ENCODE measurements at regions not wholly inside any gene's neighbourhood (a gene's known extent, or its start where the extent isn't known, plus 50 kb on each side); places are given as distances from the start of the nearest gene placed in this dataset.
"Not testable (repeated sequence)": the region's sequence is repeated elsewhere in the genome, so short reads cannot be mapped to it uniquely, and the experiment has no call there.

- DNase-seq, result no peak
Measured at GRCh38 chr16:86337581-86338402, 172.5 kb upstream of the FOXF1 start.

GRCh38 chr16:86338403-86339115 lies 171.8 kb upstream of the FOXF1 start:
- DNase-seq, result no peak

- no peak for DNase-seq
Measured at GRCh38 chr16:86342161-86342834, 168.0 kb upstream of the FOXF1 start.

GRCh38 chr16:86343027-86343795 lies 167.1 kb upstream of the FOXF1 start:
- DNase-seq, result no peak

DNA sequence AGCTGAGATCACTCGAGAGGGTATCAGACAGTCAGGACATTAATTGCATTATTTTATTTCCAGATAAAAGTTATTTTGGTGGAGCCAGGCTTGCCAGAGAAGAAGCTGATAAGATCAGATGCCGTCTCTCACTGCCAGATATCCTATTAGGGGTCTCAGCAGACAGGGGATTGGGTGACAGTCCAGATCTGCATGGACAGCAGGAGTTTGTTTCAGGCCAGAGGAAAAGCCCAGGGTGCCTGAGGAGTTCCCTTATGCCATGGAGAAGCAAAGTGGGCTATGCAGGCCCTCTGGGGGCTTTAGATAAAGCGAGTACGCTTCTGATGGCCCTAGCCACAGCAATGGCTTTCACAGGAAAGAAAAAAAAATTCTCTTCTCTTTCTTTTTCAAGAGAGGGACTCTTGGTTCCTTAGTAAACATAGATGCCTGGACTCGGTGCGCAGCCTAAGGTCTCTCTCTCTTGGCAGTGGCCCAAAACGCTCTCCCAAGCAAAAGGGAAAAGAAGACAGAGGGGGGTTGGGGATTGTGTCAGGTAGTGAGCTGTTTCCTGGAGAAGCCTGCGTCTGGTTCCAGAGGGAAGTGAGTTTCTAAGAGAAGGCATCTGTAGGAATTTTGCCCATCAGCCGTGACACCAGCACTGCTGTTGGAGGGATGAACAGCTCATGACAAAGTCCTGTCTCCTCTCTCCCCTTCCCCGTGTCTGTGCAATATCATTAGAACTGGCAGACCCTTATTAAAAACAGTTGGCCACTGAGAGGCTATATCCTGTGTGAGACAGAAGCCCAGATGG lies 166.3 kb upstream of the FOXF1 start:
- no peak for DNase-seq

GRCh38 chr16:86344586-86344871 lies 165.8 kb upstream of the FOXF1 start:
- no peak for DNase-seq

GRCh38 chr16:86344881-86345280 lies 165.4 kb upstream of the FOXF1 start:
- no peak for DNase-seq

DNA sequence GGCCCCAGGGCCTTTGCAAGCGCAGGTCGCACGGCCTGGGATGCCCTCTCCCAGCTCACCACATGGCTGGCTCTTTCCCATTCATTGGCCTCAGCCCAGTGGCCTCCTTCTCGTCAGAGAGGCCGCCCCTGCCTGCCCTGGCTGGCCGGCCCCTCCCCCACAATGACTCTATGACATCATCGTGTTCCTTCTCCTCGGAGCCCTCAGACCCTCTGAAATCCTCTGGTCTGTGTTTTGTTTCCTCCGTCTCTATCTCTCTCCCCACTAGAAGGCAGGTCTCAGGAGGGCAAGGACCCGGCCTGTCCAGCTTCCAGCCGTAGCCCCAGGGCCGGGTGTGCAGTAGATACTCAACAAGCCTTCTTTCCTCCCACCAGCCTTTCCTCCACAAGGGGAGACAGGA lies 164.8 kb upstream of the FOXF1 start:
- no peak for DNase-seq

GRCh38 chr16:86346034-86346433 lies 164.3 kb upstream of the FOXF1 start:
- no peak for DNase-seq

DNA sequence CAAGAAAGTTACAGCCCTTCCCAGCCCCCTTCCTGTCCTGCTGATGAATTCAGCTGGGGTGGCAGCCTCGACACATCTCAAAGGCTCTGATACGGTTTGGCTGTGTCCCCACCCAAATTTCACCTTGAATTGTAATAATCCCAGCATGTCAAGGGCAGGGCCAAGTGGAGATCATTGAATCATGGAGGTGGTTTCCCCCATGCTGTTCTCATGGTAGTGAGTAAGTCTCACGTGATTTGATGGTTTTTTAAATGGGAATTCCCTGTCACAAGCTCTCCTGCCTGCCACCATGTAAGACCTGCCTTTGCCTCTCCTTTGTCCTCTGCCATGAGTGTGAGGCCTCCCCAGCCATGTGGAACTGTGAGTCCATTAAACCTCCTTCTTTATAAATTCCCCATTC lies 163.2 kb upstream of the FOXF1 start:
- DNase-seq, result no peak

DNA sequence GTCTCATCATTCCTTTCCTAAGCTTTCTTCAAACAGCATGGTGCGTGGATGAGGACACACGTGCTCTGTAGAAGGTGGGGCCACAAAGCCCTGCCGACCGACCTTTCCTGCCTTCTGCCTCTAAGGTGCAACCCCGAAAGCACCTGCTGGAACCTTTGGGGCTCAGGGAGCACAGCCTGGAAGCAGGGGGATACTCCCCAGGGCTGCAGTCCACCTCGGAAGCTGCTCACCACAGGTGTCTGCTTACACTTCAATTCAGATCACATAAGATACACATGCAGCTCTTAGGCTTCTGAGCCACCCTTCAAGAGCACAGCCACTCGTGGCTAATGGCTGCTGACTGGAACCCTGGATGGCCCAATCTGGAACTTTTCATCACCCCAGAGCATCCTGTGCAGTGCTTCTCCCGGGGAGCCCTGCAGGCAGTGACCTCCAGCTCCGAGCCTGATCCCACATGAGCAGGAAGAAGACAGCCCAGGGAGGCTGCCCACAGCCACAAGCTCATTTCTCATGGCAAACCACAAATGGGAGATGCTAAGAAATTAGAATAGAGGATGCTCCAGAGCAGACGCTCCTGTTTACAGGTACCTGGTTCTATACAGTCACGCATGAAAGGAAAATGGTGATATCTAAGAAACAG lies 162.3 kb upstream of the FOXF1 start:
- DNase-seq, result no peak

GRCh38 chr16:86349338-86349900 lies 160.9 kb upstream of the FOXF1 start:
- DNase-seq, result no peak

DNA sequence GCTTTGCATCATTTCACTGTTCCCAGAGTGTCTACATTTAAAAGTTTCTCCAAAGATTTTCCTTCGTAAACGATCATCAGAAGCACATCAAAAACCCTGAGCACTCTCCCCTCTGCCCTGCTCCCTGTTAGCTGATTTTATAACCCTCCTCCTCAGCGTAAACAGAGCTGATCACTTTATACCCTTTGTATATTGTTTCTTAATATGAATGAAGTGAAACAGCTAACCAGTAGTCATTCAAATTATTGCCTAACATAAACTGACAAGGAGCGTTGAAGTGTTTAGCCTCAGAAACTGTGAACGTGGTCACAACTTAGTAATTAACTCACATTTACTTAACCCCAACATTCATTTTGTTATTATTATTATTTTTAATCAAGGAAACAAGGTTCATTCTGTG lies 160.0 kb upstream of the FOXF1 start:
- no peak for DNase-seq

GRCh38 chr16:86351041-86351784 lies 159.1 kb upstream of the FOXF1 start:
- DNase-seq, result no peak

DNA sequence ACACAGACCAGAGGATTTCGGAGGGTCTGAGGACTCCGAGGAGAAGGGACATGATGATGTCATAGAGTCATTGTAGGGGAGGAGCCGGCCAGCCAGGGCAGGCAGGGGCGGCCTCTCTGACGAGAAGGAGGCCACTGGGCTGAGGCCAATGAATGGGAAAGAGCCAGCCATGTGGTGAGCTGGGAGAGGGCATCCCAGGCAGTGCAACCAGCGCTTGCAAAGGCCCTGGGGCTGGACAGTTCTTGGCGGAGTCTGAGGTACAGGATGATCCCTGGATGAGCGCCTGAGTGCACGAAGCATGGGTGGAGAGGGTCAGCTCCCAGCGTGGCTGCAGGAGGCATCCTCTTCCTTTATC lies 158.6 kb upstream of the FOXF1 start:
- not testable (repeated sequence) for DNase-seq

- DNase-seq, result no peak
Measured at GRCh38 chr16:86353148-86353547, 157.2 kb upstream of the FOXF1 start.

DNA sequence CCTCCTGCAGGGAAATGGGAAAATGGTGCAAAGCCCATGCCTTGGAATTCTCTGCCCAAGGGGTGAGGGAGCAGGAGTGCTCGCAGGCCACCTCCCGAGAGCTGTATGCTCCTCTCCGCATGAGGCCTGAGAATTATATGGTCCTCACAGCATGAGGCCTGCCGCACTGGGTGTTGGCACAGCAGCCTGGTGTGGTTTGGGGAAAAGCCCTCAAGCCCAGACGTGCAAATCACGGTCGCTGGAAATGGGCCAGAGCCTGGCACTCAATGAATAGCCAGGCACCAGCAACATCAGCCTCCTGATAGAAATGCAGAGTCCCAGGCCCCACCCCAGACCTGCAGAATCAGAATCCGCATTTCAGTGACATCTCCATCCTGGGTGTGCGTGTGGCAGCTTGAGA lies 156.4 kb upstream of the FOXF1 start:
- no peak for DNase-seq

DNA sequence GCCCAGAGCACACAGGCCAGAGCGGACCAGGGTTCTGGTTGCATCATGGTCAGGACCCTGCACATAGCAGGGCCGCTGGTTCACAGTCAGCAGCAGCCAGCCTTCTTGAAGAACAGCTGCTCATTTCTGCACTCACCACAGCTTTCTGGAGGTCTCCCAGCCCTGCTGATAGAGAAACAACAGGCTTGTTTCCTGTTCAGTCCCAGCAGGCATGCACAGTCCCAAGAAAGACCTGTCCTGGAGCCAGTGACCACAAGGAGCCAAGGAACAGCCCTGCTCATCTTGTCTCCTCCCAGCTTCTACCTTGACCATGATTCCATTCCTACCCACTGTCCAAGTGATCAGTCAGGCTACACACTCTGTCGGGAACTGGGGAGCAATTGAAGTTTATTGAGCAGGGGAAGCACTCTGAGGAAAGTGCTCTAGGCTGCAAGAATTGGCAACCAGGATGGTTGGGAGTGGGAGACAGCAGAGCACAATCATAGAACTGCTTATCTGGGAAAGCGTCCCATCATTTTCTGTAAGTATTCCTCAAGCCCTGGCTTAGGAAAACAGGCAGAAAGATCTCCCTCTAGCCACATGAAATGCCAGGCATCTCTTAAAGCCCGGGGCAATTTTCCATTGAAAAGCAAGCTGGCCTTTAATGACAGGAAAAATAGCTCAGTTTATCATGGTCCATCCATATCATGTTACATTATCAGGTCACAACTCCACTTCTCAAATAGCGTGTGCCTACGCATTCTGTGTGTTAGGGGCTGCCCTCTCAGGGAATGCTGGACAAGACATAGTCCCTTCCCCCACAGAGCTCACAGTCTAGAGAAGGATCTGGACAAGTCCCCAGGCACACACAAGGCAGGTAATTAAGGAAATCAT lies 155.4 kb upstream of the FOXF1 start:
- DNase-seq, result no peak

DNA sequence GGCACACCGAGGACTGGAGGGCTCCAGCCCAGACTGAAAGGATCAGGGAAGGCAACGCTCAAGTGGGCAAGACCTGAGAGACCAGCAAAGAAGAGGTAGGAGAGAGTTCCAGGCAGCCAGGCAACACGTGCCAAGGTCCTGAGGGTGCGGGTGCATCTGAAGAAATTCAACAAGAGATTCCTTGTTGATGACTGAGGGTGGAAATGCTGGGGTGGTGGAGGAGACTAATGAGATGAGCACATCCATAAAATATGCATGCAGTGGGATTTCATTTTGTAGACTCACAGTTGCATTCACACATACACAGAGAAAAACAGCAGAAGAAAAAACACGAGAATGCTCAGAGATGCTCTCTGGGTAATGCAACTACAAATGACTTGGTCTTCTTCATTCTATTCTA lies 154.8 kb upstream of the FOXF1 start:
- DNase-seq, result no peak

GRCh38 chr16:86355951-86356350 lies 154.4 kb upstream of the FOXF1 start:
- no peak for DNase-seq

Measured in NCI-H1694 treated with DMSO at 0.1 percent for 48 hours (cell line).